Sciatic nerve (tissue), 2 donors: ENCODE measurements at regions not wholly inside any gene's neighbourhood (a gene's known extent, or its start where the extent isn't known, plus 50 kb on each side); places are given as distances from the start of the nearest gene placed in this dataset.
A peak's percentile ranks its signal among the peaks of the same experiment; 100 is the strongest.

ENCODE experiments used
- ATAC-seq: fragments of 200-7000 bp; cut with Tn5 transposase; one replicate; pipeline ENCODE4 v1.9.1; 2020; ENCODE audit warnings: mild to moderate bottlenecking, moderate library complexity
- DNase-seq: peaks from one replicate; pipeline ENCODE4 v3.0.0-alpha.2; 2020; ENCODE audit warnings: low spot score
- intact Hi-C: fragments of 100-400 bp; cut with DNase I; formaldehyde crosslinking; loops from one replicate; pipeline ENCODE4 v1.14.2; 2022
- donor health status: DM: no; HTN: no; CAD: no.
- donor health status: DM: no; HTN: no; CAD: no.

DNA sequence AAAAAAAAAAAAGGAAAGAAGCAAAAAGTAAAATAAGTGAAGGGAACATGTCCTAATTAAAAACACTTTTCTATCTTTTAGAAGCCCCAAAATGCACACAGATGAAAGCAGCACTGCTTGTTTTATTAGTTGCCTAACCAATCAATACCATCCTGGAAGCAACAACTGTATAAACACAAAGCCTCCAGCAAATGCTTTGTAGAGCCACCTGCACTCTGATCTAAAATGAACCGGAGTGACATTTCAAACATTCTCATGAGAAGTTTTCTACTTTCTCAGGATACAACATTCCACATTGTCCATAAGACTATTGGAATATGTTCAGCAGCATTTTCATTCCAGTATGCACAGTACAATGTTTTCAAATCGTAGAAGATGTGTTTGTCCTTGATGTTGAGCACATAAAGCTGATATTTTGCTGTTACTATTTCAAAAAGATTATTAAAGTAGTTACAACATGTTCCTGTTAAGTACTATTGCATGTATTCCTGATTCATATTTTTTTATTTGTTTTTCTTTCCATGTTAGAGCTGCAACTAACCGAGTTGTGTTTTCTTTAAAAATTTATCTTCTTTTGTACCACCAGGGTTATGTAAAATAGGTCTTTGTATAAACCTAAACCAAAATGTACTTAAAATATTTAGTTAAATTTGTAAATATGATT, 50.3 kb upstream of the PLSCR5 start:
- DNase-seq (no peak), ATAC-seq (peak; percentile 55)
- intact Hi-C loops, result no loop called here
